NCI-H187 (cell line): ENCODE measurements at regions not wholly inside any gene's neighbourhood (a gene's known extent, or its start where the extent isn't known, plus 50 kb on each side); places are given as distances from the start of the nearest gene placed in this dataset.
"Not testable (repeated sequence)": the region's sequence is repeated elsewhere in the genome, so short reads cannot be mapped to it uniquely, and the experiment has no call there.

Source experiments
- DNase-seq, 2 experiments: peaks; one replicate each; lab custom pipeline; 2025; lab: John Stamatoyannopoulos, UW

- no peak for DNase-seq
These were observed 93.2 kb downstream of the AKR1D1 start for GRCh38 chr7:138169441-138169851.

- DNase-seq, result no peak
These were observed 94.0 kb downstream of the AKR1D1 start for GRCh38 chr7:138170298-138170697.

- no peak for DNase-seq
These were observed 94.9 kb downstream of the AKR1D1 start for GRCh38 chr7:138170959-138171703.

GRCh38 chr7:138173548-138173947, 97.3 kb downstream of the AKR1D1 start:
- DNase-seq, result no peak

- DNase-seq, result no peak
These were observed 99.8 kb downstream of the AKR1D1 start for GRCh38 chr7:138176060-138176459.

- DNase-seq, result no peak
These were observed 107.9 kb downstream of the AKR1D1 start for GRCh38 chr7:138184191-138184590.

GRCh38 chr7:138185132-138185908, 109.1 kb downstream of the AKR1D1 start:
- no peak for DNase-seq

GRCh38 chr7:138186951-138187351, 110.7 kb downstream of the AKR1D1 start:
- DNase-seq, result no peak

- no peak for DNase-seq
These were observed 112.1 kb downstream of the AKR1D1 start for GRCh38 chr7:138188290-138188858.

GRCh38 chr7:138194567-138194966, 118.3 kb downstream of the AKR1D1 start:
- no peak for DNase-seq

- DNase-seq, result no peak
These were observed 118.9 kb downstream of the AKR1D1 start for GRCh38 chr7:138195151-138195571.

- DNase-seq, result not testable (repeated sequence)
These were observed 120.3 kb downstream of the AKR1D1 start for GRCh38 chr7:138196503-138196946.

GRCh38 chr7:138196971-138197896, 121.0 kb downstream of the AKR1D1 start:
- no peak for DNase-seq

GRCh38 chr7:138204285-138204981, 128.2 kb downstream of the AKR1D1 start:
- no peak for DNase-seq

GRCh38 chr7:138204982-138205298, 128.7 kb downstream of the AKR1D1 start:
- no peak for DNase-seq

GRCh38 chr7:138205614-138206150, 129.4 kb downstream of the AKR1D1 start:
- DNase-seq, result no peak

GRCh38 chr7:138207555-138207971, 131.3 kb downstream of the AKR1D1 start:
- DNase-seq, result no peak

GRCh38 chr7:138208142-138208570, 131.9 kb downstream of the AKR1D1 start:
- no peak for DNase-seq

GRCh38 chr7:138208864-138209263, 132.6 kb downstream of the AKR1D1 start:
- no peak for DNase-seq

- DNase-seq, result no peak
These were observed 136.1 kb downstream of the AKR1D1 start for GRCh38 chr7:138212314-138212713.

- DNase-seq, result no peak
These were observed 138.7 kb downstream of the AKR1D1 start for GRCh38 chr7:138214926-138215325.
